ENCODE measurements at regions not wholly inside any gene's neighbourhood (a gene's known extent, or its start where the extent isn't known, plus 50 kb on each side); places are given as distances from the start of the nearest gene placed in this dataset.

GRCh38 chr7:25552998-25553397, 324.7 kb upstream of the NPVF start:
- no peak for DNase-seq (ENCODE audit: low read depth in 2 of 2)

- DNase-seq (ENCODE audit: low read depth in 2 of 2) = no peak
Observed at GRCh38 chr7:25553580-25554291, 325.4 kb upstream of the NPVF start.

GRCh38 chr7:25557379-25557917, 329.2 kb upstream of the NPVF start:
- DNase-seq (ENCODE audit: low read depth in 2 of 2) = no peak

- no peak for DNase-seq (ENCODE audit: low read depth in 2 of 2)
Observed at GRCh38 chr7:25557930-25558329, 329.6 kb upstream of the NPVF start.

GRCh38 chr7:25558605-25559004, 330.3 kb upstream of the NPVF start:
- DNase-seq (ENCODE audit: low read depth in 2 of 2) = no peak

- DNase-seq (ENCODE audit: low read depth in 2 of 2) = no peak
Observed at GRCh38 chr7:25559581-25560367, 331.5 kb upstream of the NPVF start.

GRCh38 chr7:25562673-25563182, 334.4 kb upstream of the NPVF start:
- DNase-seq (ENCODE audit: low read depth in 2 of 2) = no peak

GRCh38 chr7:25565002-25565401, 336.7 kb upstream of the NPVF start:
- DNase-seq (ENCODE audit: low read depth in 2 of 2) = no peak

GRCh38 chr7:25565949-25566348, 337.7 kb upstream of the NPVF start:
- peak; percentile 29 to 36 for DNase-seq (ENCODE audit: low read depth in 2 of 2)

- DNase-seq (ENCODE audit: low read depth in 2 of 2) = no peak
Observed at GRCh38 chr7:25567430-25567829, 339.1 kb upstream of the NPVF start.

GRCh38 chr7:25569765-25570164, 341.5 kb upstream of the NPVF start:
- no peak for DNase-seq (ENCODE audit: low read depth in 2 of 2)

- DNase-seq (ENCODE audit: low read depth in 2 of 2) = no peak
Observed at GRCh38 chr7:25572423-25572822, 344.1 kb upstream of the NPVF start.

- no peak for DNase-seq (ENCODE audit: low read depth in 2 of 2)
Observed at GRCh38 chr7:25574828-25575227, 346.5 kb upstream of the NPVF start.

GRCh38 chr7:25575634-25576033, 347.3 kb upstream of the NPVF start:
- no peak for DNase-seq (ENCODE audit: low read depth in 2 of 2)

- DNase-seq (ENCODE audit: low read depth in 2 of 2) = no peak
Observed at GRCh38 chr7:25578991-25579777, 350.9 kb upstream of the NPVF start.

- DNase-seq (ENCODE audit: low read depth in 2 of 2) = no peak
Observed at GRCh38 chr7:25579778-25580075, 351.4 kb upstream of the NPVF start.

GRCh38 chr7:25580141-25580540, 351.9 kb upstream of the NPVF start:
- DNase-seq (ENCODE audit: low read depth in 2 of 2) = no peak

GRCh38 chr7:25583621-25584020, 355.3 kb upstream of the NPVF start:
- DNase-seq (ENCODE audit: low read depth in 2 of 2) = no peak

- no peak for DNase-seq (ENCODE audit: low read depth in 2 of 2)
Observed at GRCh38 chr7:25584112-25584938, 356.0 kb upstream of the NPVF start.

- DNase-seq (ENCODE audit: low read depth in 2 of 2) = no peak
Observed at GRCh38 chr7:25586513-25586912, 358.2 kb upstream of the NPVF start.

GRCh38 chr7:25594122-25594521, 365.8 kb upstream of the NPVF start:
- no peak for DNase-seq (ENCODE audit: low read depth in 2 of 2)

Data from fibroblast of skin of left biceps (primary cell).